ENCODE measurements at regions not wholly inside any gene's neighbourhood (a gene's known extent, or its start where the extent isn't known, plus 50 kb on each side); places are given as distances from the start of the nearest gene placed in this dataset.
"Not testable (repeated sequence)": the region's sequence is repeated elsewhere in the genome, so short reads cannot be mapped to it uniquely, and the experiment has no call there.

GRCh38 chr9:78989031-78989658, 582.6 kb upstream of the TLE4 start:
- Mint-ChIP-seq H3K27ac (no peak overlapping the region), H3K4me1 (no peaks in the 10 kb centered on the region), H3K9me3 (peaks cover 0 to 2% (median 0%) of the 10 kb centered on the region in 7 donors), H3K36me3 (no peaks in the 10 kb centered on the region), H3K4me3 (no peak overlapping the region), H3K27me3 (ENCODE audit: low read depth in 3 of 3) (no peaks in the 10 kb centered on the region)
- TF ChIP-seq, protein P1, sequence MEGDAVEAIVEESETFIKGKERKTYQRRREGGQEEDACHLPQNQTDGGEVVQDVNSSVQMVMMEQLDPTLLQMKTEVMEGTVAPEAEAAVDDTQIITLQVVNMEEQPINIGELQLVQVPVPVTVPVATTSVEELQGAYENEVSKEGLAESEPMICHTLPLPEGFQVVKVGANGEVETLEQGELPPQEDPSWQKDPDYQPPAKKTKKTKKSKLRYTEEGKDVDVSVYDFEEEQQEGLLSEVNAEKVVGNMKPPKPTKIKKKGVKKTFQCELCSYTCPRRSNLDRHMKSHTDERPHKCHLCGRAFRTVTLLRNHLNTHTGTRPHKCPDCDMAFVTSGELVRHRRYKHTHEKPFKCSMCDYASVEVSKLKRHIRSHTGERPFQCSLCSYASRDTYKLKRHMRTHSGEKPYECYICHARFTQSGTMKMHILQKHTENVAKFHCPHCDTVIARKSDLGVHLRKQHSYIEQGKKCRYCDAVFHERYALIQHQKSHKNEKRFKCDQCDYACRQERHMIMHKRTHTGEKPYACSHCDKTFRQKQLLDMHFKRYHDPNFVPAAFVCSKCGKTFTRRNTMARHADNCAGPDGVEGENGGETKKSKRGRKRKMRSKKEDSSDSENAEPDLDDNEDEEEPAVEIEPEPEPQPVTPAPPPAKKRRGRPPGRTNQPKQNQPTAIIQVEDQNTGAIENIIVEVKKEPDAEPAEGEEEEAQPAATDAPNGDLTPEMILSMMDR (IDR thresholded peaks at IDR 0.05): no peak
- Histone ChIP-seq H3K9me3 (replicated peaks in 1 of 2; ENCODE audit: control insufficient read depth in 1 of 2, insufficient read depth in 1 of 2, low read length in 2 of 2) (no peaks in the 10 kb centered on the region), H3K9ac (ENCODE audit: insufficient read depth, low read length, poor library complexity, severe bottlenecking) (no peak overlapping the region), H3K4me2 (replicated peaks; ENCODE audit: extremely low read depth, low read length, poor library complexity, severe bottlenecking) (no peak overlapping the region), H3K79me2 (ENCODE audit: insufficient read depth, low read length) (no peaks in the 10 kb centered on the region), H3K27ac (ENCODE audit: low read depth in 1 of 2, low read length in 2 of 2) (no peak overlapping the region), H3K36me3 (replicated peaks in 1 of 2; ENCODE audit: control insufficient read depth in 1 of 2, insufficient read depth in 2 of 2, low read length in 2 of 2) (no peaks in the 10 kb centered on the region), H2AFZ (ENCODE audit: insufficient read depth, low read depth, low read length, poor library complexity, severe bottlenecking) (no peak overlapping the region), H4K20me1 (ENCODE audit: insufficient read depth, low read length) (no peaks in the 10 kb centered on the region), H3K4me3 (replicated peaks in 1 of 3; ENCODE audit: low read depth in 2 of 3, low read length in 3 of 3) (no peak overlapping the region), H3K27me3 (ENCODE audit: control insufficient read depth in 2 of 2, insufficient read depth in 2 of 2, low read length in 2 of 2) (no peaks in the 10 kb centered on the region), H3K4me1 (ENCODE audit: control insufficient read depth in 1 of 2, insufficient read depth in 2 of 2, low read length in 2 of 2) (no peaks in the 10 kb centered on the region)
- intact Hi-C loops (cut with micrococcal nuclease): no loop called here
- no peak for DNase-seq
- 100% methylated on average over 1 of the region's 2 CpGs for WGBS (ENCODE audit: insufficient coverage)

DNA sequence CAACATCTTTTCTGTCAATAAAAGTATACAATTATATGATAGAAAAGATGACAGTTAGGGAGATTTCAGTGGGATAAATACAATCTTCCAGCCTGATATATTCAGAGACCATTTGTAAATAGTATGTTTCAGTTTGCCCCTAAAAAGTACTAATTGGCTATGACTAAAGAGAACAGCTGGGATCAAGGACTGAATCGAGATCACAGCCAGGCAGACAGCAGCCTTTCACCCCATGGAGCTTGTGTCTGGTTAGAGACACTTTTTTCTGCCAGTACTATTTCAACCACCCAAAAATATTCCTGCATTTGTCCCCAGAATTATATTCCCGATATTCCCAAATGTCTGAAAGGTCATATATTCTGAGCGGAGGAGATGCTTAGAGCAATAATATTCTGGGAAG, 577.3 kb upstream of the TLE4 start:
- Mint-ChIP-seq H3K27ac (peak overlapping the region in 1 of 7 donors; percentile 1), H3K9me3 (peaks cover 0 to 6% (median 0%) of the 10 kb centered on the region in 7 donors), H3K36me3 (no peaks in the 10 kb centered on the region), H3K4me3 (no peak overlapping the region), H3K4me1 (no peaks in the 10 kb centered on the region), H3K27me3 (ENCODE audit: low read depth in 3 of 3) (no peaks in the 10 kb centered on the region)
- intact Hi-C loops (cut with micrococcal nuclease): no loop called here
- H3K9ac ChIP-seq (ENCODE audit: insufficient read depth, low read length, poor library complexity, severe bottlenecking): no peak overlapping the region
- H4K20me1 ChIP-seq (ENCODE audit: insufficient read depth, low read length): no peaks in the 10 kb centered on the region
- no peak overlapping the region for H3K27ac ChIP-seq (ENCODE audit: low read depth in 1 of 2, low read length in 2 of 2)
- WGBS (ENCODE audit: insufficient coverage): no CpG with 5 or more reads among the region's 3 CpGs
- no peaks in the 10 kb centered on the region for H3K36me3 ChIP-seq (replicated peaks in 1 of 2; ENCODE audit: control insufficient read depth in 1 of 2, insufficient read depth in 2 of 2, low read length in 2 of 2)
- no peak overlapping the region for H3K4me2 ChIP-seq (replicated peaks; ENCODE audit: extremely low read depth, low read length, poor library complexity, severe bottlenecking)
- no peaks in the 10 kb centered on the region for H3K4me1 ChIP-seq (ENCODE audit: control insufficient read depth in 1 of 2, insufficient read depth in 2 of 2, low read length in 2 of 2)
- no peak for DNase-seq
- H3K79me2 ChIP-seq (ENCODE audit: insufficient read depth, low read length): no peaks in the 10 kb centered on the region
- H2AFZ ChIP-seq (ENCODE audit: insufficient read depth, low read depth, low read length, poor library complexity, severe bottlenecking): no peak overlapping the region
- no peaks in the 10 kb centered on the region for H3K27me3 ChIP-seq (ENCODE audit: control insufficient read depth in 2 of 2, insufficient read depth in 2 of 2, low read length in 2 of 2)
- no peaks in the 10 kb centered on the region for H3K9me3 ChIP-seq (replicated peaks in 1 of 2; ENCODE audit: control insufficient read depth in 1 of 2, insufficient read depth in 1 of 2, low read length in 2 of 2)
- TF ChIP-seq, protein P1 (IDR thresholded peaks at IDR 0.05): no peak
- no peak overlapping the region for H3K4me3 ChIP-seq (replicated peaks in 1 of 3; ENCODE audit: low read depth in 2 of 3, low read length in 3 of 3)

- no CpG with 5 or more reads among the region's 2 CpGs for WGBS (ENCODE audit: insufficient coverage)
- intact Hi-C loops (cut with micrococcal nuclease); H3K27me3 ChIP-seq (ENCODE audit: control insufficient read depth in 2 of 2, insufficient read depth in 2 of 2, low read length in 2 of 2); H3K36me3 Mint-ChIP-seq; H3K27me3 Mint-ChIP-seq (ENCODE audit: low read depth in 3 of 3); H3K4me1 ChIP-seq (ENCODE audit: control insufficient read depth in 1 of 2, insufficient read depth in 2 of 2, low read length in 2 of 2); DNase-seq; H3K4me3 ChIP-seq (replicated peaks in 1 of 3; ENCODE audit: low read depth in 2 of 3, low read length in 3 of 3); H3K4me2 ChIP-seq (replicated peaks; ENCODE audit: extremely low read depth, low read length, poor library complexity, severe bottlenecking); H4K20me1 ChIP-seq (ENCODE audit: insufficient read depth, low read length); H3K27ac ChIP-seq (ENCODE audit: low read depth in 1 of 2, low read length in 2 of 2); H3K4me1 Mint-ChIP-seq; H3K36me3 ChIP-seq (replicated peaks in 1 of 2; ENCODE audit: control insufficient read depth in 1 of 2, insufficient read depth in 2 of 2, low read length in 2 of 2); H3K79me2 ChIP-seq (ENCODE audit: insufficient read depth, low read length); H3K9me3 ChIP-seq (replicated peaks in 1 of 2; ENCODE audit: control insufficient read depth in 1 of 2, insufficient read depth in 1 of 2, low read length in 2 of 2); H2AFZ ChIP-seq (ENCODE audit: insufficient read depth, low read depth, low read length, poor library complexity, severe bottlenecking); H3K4me3 Mint-ChIP-seq; H3K9ac ChIP-seq (ENCODE audit: insufficient read depth, low read length, poor library complexity, severe bottlenecking); H3K9me3 Mint-ChIP-seq: not testable (repeated sequence)
- peak overlapping the region in 1 of 7 donors; percentile 1 for H3K27ac Mint-ChIP-seq
These were observed 576.8 kb upstream of the TLE4 start for GRCh38 chr9:78994974-78995373.

Data from CD14-positive monocyte (primary cell).